Fibroblast of lung (primary cell): ENCODE measurements at regions not wholly inside any gene's neighbourhood (a gene's known extent, or its start where the extent isn't known, plus 50 kb on each side); places are given as distances from the start of the nearest gene placed in this dataset.

Experiments used
- DNase-seq, 2 donors: peaks; one replicate each; pipeline versions ENCODE4 v3.0.0 to v3.0.0-alpha.2; 2010; ENCODE audit warnings: low read depth in 2 of 2
- H2AFZ ChIP-seq: 2 replicates; pipeline ENCODE4 v1.5.1; 2012; ENCODE audit warnings: low read length, control low read depth, inconsistent platforms
- H3K27ac ChIP-seq: 2 replicates; pipeline ENCODE4 v1.5.1; 2011; ENCODE audit warnings: low read length, control low read depth; ENCODE audit not compliant: insufficient read depth
- H3K27me3 ChIP-seq: 2 replicates; pipeline ENCODE4 v1.5.1; 2011; ENCODE audit warnings: mild to moderate bottlenecking, low read length; ENCODE audit not compliant: control insufficient read depth, insufficient read depth
- H3K36me3 ChIP-seq: 2 replicates; pipeline ENCODE4 v1.5.1; 2011; ENCODE audit warnings: low read length; ENCODE audit not compliant: control insufficient read depth, insufficient read depth
- H3K4me1 ChIP-seq: 2 replicates; pipeline ENCODE4 v1.5.1; 2011; ENCODE audit warnings: low read length; ENCODE audit not compliant: control insufficient read depth, insufficient read depth; ENCODE audit errors: extremely low read depth
- H3K4me2 ChIP-seq: 2 replicates; pipeline ENCODE4 v1.5.1; 2011; ENCODE audit warnings: low read length, control low read depth; ENCODE audit not compliant: insufficient read depth; ENCODE audit errors: extremely low read depth
- H3K4me3 ChIP-seq, 4 experiments: fragments of 200-600 bp in 1 of 4; sonication (generic) in 1 of 4; replicated peaks in 1 of 4; 2 replicates each; pipeline ENCODE4 v1.5.1; 2011 to 2016; ENCODE audit warnings: low read length in 4 of 4, low read depth in 3 of 4, mild to moderate bottlenecking in 3 of 4, control low read depth in 2 of 4, inconsistent platforms in 1 of 4, mixed read lengths in 1 of 4; ENCODE audit not compliant: insufficient read depth in 1 of 4; ENCODE audit errors: control extremely low read depth in 1 of 4
- H3K79me2 ChIP-seq: 2 replicates; pipeline ENCODE4 v1.5.1; 2012; ENCODE audit warnings: mild to moderate bottlenecking, low read length, inconsistent platforms; ENCODE audit not compliant: control insufficient read depth, insufficient read depth
- H3K9ac ChIP-seq: 2 replicates; pipeline ENCODE4 v1.5.1; 2011; ENCODE audit warnings: mild to moderate bottlenecking, low read length, control low read depth; ENCODE audit not compliant: insufficient read depth
- H3K9me3 ChIP-seq: 2 replicates; pipeline ENCODE4 v1.5.1; 2012; ENCODE audit warnings: low read depth, low read length; ENCODE audit not compliant: control insufficient read depth, insufficient read depth
- H4K20me1 ChIP-seq: 2 replicates; pipeline ENCODE4 v1.5.1; 2011; ENCODE audit warnings: low read length; ENCODE audit not compliant: control insufficient read depth, insufficient read depth; ENCODE audit errors: extremely low read depth
- EZH2 ChIP-seq: IDR thresholded peaks from 2 replicates; pipeline ENCODE4 v1.5.1; 2012; ENCODE audit warnings: low read length, control low read depth, mild to moderate bottlenecking; ENCODE audit errors: missing control alignments
- TF ChIP-seq, protein P1 (sequence below), 2 donors: IDR thresholded peaks in 1 of 2; conservative IDR thresholded peaks in 1 of 2; 1 replicate in 1 of 2; 2 replicates in 1 of 2; pipeline ENCODE4 v1.5.1; 2011 to 2012; ENCODE audit warnings: low read length in 2 of 2, control low read depth in 1 of 2, inconsistent platforms in 1 of 2, low read depth in 1 of 2, mild to moderate bottlenecking in 1 of 2

DNA sequence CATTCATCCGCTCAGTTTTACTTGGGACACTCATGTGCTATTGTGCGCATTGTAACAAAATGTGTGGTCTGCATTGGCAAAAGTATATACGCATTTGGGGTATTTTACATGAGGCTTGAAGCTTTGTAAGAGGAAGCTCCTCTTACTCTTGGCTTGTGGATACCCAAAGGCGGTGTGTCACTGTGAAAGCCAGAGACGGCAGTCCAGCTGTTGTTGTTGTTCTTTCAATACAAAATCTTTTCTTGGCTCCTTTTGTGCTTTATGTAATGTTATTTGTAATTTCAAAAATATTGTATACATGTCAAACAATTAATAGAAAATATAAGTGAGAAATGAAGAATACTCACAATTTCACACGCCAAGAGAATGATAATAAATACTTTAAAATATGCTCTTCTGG, 128.3 kb upstream of the MOCS2 start:
- Histone ChIP-seq H3K4me3 (no peak overlapping the region), H3K27me3 (no peaks in the 10 kb centered on the region), H2AFZ (no peak overlapping the region), H3K27ac (no peak overlapping the region), H3K79me2 (no peaks in the 10 kb centered on the region), H3K36me3 (no peaks in the 10 kb centered on the region), H4K20me1 (no peaks in the 10 kb centered on the region), H3K9ac (no peak overlapping the region), H3K9me3 (no peaks in the 10 kb centered on the region), H3K4me1 (no peaks in the 10 kb centered on the region), H3K4me2 (no peak overlapping the region)
- no peak for DNase-seq
- TF ChIP-seq, protein P1, sequence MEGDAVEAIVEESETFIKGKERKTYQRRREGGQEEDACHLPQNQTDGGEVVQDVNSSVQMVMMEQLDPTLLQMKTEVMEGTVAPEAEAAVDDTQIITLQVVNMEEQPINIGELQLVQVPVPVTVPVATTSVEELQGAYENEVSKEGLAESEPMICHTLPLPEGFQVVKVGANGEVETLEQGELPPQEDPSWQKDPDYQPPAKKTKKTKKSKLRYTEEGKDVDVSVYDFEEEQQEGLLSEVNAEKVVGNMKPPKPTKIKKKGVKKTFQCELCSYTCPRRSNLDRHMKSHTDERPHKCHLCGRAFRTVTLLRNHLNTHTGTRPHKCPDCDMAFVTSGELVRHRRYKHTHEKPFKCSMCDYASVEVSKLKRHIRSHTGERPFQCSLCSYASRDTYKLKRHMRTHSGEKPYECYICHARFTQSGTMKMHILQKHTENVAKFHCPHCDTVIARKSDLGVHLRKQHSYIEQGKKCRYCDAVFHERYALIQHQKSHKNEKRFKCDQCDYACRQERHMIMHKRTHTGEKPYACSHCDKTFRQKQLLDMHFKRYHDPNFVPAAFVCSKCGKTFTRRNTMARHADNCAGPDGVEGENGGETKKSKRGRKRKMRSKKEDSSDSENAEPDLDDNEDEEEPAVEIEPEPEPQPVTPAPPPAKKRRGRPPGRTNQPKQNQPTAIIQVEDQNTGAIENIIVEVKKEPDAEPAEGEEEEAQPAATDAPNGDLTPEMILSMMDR (conservative IDR thresholded peaks at IDR 0.05 in 1 of 2, IDR thresholded peaks at IDR 0.05 in 1 of 2; ENCODE audit: low read depth in 1 of 2, low read length in 2 of 2), result no peak
- TF ChIP-seq EZH2, result no peak

DNA sequence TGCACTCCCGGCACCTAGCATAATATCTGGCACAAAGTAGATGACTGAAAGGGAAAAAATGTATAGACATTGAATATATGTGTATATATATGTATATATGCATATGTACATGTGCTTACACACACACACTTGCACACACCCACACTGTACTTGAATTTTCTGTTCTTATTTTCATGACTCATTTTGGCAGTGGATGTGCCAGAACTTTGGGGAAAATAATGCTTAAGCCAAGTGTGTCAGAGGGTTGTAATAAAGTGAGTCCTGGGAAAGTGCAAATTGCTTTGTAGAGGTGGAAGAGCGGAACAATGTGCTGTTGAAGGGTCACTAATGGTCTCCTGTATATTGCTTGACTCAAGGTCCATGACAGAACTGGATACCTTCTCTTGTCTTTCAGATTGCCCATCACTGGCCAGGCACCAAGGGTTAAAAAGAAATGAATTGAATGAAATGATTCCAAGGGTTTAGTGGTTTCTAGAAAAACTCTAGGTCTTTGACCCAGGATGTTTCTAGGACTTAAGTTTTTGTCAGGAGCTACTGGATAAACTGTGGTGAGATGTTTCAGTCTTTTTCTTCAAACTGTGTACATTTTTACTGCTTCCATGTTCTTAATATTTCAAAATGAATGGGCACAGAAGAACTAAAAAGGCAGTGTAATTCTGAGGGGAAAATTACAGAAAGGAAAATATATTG, 129.9 kb upstream of the MOCS2 start:
- no peaks in the 10 kb centered on the region for H3K27me3 ChIP-seq
- no peak overlapping the region for H3K27ac ChIP-seq
- no peak overlapping the region for H2AFZ ChIP-seq
- H3K9ac ChIP-seq, result no peak overlapping the region
- H3K79me2 ChIP-seq, result no peaks in the 10 kb centered on the region
- H4K20me1 ChIP-seq, result no peaks in the 10 kb centered on the region
- no peak overlapping the region for H3K4me3 ChIP-seq
- peak; percentile 35 to 81 for DNase-seq
- TF ChIP-seq, protein P1 (conservative IDR thresholded peaks at IDR 0.05 in 1 of 2, IDR thresholded peaks at IDR 0.05 in 1 of 2; ENCODE audit: low read depth in 1 of 2, low read length in 2 of 2), result no peak
- TF ChIP-seq EZH2, result no peak
- no peaks in the 10 kb centered on the region for H3K9me3 ChIP-seq
- no peaks in the 10 kb centered on the region for H3K36me3 ChIP-seq
- H3K4me2 ChIP-seq, result no peak overlapping the region
- no peaks in the 10 kb centered on the region for H3K4me1 ChIP-seq

DNA sequence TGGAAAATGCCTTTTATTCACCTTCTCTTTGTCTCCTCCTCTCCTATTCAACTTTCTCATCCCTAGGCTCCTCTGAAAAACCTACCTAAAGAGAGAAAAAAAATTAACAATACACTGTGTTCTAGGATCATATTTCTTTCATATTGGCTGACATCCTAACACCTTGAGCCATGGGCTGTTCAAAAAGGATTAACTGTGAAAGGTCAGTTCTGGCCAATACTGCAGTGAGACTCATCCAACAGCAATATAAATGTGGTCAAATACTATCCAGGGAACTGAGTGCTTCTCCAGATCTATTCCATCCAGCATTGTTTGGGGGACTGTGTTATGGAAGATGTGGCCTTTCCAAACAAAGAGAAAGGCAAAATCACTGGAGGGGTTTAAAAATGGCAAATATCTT, 131.1 kb upstream of the MOCS2 start:
- H3K4me2 ChIP-seq, result no peak overlapping the region
- DNase-seq, result no peak
- no peak overlapping the region for H3K27ac ChIP-seq
- H3K4me1 ChIP-seq, result peaks cover 10% of the 10 kb centered on the region
- H3K27me3 ChIP-seq, result no peaks in the 10 kb centered on the region
- no peak overlapping the region for H2AFZ ChIP-seq
- no peaks in the 10 kb centered on the region for H3K79me2 ChIP-seq
- no peak overlapping the region for H3K9ac ChIP-seq
- no peak overlapping the region for H3K4me3 ChIP-seq
- no peaks in the 10 kb centered on the region for H3K9me3 ChIP-seq
- H3K36me3 ChIP-seq, result no peaks in the 10 kb centered on the region
- TF ChIP-seq, protein P1 (conservative IDR thresholded peaks at IDR 0.05 in 1 of 2, IDR thresholded peaks at IDR 0.05 in 1 of 2; ENCODE audit: low read depth in 1 of 2, low read length in 2 of 2), result no peak
- no peaks in the 10 kb centered on the region for H4K20me1 ChIP-seq
